ENCODE measurements at regions not wholly inside any gene's neighbourhood (a gene's known extent, or its start where the extent isn't known, plus 50 kb on each side); places are given as distances from the start of the nearest gene placed in this dataset.

- BruUV-seq (replicated peaks) = no TSS peak
- CTCF ChIA-PET = interaction anchor here (0.6 kb wide), 1 partner anchor 595 kb away, joined by 3 read pairs; no protein-coding TSS in a partner anchor
- H3K9me3 Mint-ChIP-seq (ENCODE audit: low read depth, unreplicated experiment) = peaks cover 3% of the 10 kb centered on the region
- peaks cover 14% of the 10 kb centered on the region for H3K4me1 Mint-ChIP-seq (ENCODE audit: low read depth, unreplicated experiment)
- H3K4me3 Mint-ChIP-seq (ENCODE audit: low read depth, unreplicated experiment) = no peak overlapping the region
- no peak overlapping the region for H3K27ac Mint-ChIP-seq (ENCODE audit: unreplicated experiment)
- H3K27me3 Mint-ChIP-seq (ENCODE audit: unreplicated experiment) = no peaks in the 10 kb centered on the region
- intact Hi-C loops (cut with micrococcal nuclease; ENCODE audit: unreplicated experiment) = no loop called here
- DNase-seq = no peak
- TF ChIP-seq, protein P1, sequence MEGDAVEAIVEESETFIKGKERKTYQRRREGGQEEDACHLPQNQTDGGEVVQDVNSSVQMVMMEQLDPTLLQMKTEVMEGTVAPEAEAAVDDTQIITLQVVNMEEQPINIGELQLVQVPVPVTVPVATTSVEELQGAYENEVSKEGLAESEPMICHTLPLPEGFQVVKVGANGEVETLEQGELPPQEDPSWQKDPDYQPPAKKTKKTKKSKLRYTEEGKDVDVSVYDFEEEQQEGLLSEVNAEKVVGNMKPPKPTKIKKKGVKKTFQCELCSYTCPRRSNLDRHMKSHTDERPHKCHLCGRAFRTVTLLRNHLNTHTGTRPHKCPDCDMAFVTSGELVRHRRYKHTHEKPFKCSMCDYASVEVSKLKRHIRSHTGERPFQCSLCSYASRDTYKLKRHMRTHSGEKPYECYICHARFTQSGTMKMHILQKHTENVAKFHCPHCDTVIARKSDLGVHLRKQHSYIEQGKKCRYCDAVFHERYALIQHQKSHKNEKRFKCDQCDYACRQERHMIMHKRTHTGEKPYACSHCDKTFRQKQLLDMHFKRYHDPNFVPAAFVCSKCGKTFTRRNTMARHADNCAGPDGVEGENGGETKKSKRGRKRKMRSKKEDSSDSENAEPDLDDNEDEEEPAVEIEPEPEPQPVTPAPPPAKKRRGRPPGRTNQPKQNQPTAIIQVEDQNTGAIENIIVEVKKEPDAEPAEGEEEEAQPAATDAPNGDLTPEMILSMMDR (IDR thresholded peaks at IDR 0.05; ENCODE audit: unreplicated experiment) = no peak
- no peaks in the 10 kb centered on the region for H3K36me3 Mint-ChIP-seq (ENCODE audit: insufficient read depth, unreplicated experiment)
These were observed 460.9 kb downstream of the RMST start for GRCh38 chr12:97923546-97923945.

DNA sequence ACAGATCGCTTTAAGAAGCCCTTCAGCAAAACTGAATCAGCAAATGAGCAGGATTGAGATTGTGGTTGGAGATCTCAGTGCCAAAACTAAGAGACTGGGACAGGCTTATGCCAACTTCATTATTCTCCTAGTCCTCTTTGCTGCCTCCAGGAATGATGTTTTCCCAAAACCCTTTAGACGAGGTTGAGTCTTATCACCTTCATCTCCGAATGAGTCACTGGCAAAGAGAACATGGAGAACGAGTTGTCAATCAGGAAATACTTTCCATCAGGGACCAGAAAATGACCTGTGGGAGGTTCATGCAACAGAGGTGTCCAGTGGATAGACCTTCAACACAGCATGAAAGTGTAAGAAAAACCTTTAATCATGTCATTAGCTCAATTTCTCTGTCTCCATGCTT lies 461.5 kb downstream of the RMST start:
- Mint-ChIP-seq H3K36me3 (ENCODE audit: insufficient read depth, unreplicated experiment) (no peaks in the 10 kb centered on the region), H3K27me3 (ENCODE audit: unreplicated experiment) (no peaks in the 10 kb centered on the region), H3K4me1 (ENCODE audit: low read depth, unreplicated experiment) (peaks cover 14% of the 10 kb centered on the region), H3K9me3 (ENCODE audit: low read depth, unreplicated experiment) (peaks cover 3% of the 10 kb centered on the region), H3K27ac (ENCODE audit: unreplicated experiment) (no peak overlapping the region), H3K4me3 (ENCODE audit: low read depth, unreplicated experiment) (no peak overlapping the region)
- CTCF ChIA-PET = no interaction called here
- TF ChIP-seq, protein P1 (IDR thresholded peaks at IDR 0.05; ENCODE audit: unreplicated experiment) = no peak
- intact Hi-C loops (cut with micrococcal nuclease; ENCODE audit: unreplicated experiment) = no loop called here
- BruUV-seq (replicated peaks) = no TSS peak
- DNase-seq = no peak

DNA sequence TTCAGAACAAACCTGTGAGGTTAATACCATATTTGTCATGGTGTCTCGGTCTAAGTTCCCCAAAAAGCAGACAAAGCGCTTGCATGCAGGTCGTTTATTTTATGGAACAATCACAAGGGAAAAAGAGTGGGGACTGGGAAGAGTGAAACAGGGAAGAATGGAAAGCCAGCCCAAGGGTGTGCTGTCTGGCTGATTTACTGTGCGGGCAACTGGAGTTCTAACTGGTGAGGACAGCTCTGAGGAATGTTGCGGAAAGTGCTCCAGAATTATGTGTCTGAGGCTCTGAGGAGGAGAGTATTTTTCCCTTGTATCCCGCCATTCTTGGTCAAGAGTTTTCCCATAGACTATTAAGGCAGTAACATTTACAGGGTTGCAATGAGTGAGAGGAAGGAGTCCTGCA lies 465.4 kb downstream of the RMST start:
- H3K4me3 Mint-ChIP-seq (ENCODE audit: low read depth, unreplicated experiment) = no peak overlapping the region
- TF ChIP-seq, protein P1 (IDR thresholded peaks at IDR 0.05; ENCODE audit: unreplicated experiment) = no peak
- H3K4me1 Mint-ChIP-seq (ENCODE audit: low read depth, unreplicated experiment) = no peaks in the 10 kb centered on the region
- BruUV-seq (replicated peaks) = no TSS peak
- H3K27ac Mint-ChIP-seq (ENCODE audit: unreplicated experiment) = no peak overlapping the region
- H3K27me3 Mint-ChIP-seq (ENCODE audit: unreplicated experiment) = no peaks in the 10 kb centered on the region
- CTCF ChIA-PET = no interaction called here
- H3K9me3 Mint-ChIP-seq (ENCODE audit: low read depth, unreplicated experiment) = no peaks in the 10 kb centered on the region
- H3K36me3 Mint-ChIP-seq (ENCODE audit: insufficient read depth, unreplicated experiment) = no peaks in the 10 kb centered on the region
- intact Hi-C loops (cut with micrococcal nuclease; ENCODE audit: unreplicated experiment) = no loop called here
- no peak for DNase-seq

GRCh38 chr12:97936165-97936564 lies 473.6 kb downstream of the RMST start:
- intact Hi-C loops (cut with micrococcal nuclease; ENCODE audit: unreplicated experiment) = loop anchor here (5.0 kb wide), 1 partner anchor 169 kb away; no protein-coding TSS in a partner anchor
- BruUV-seq (replicated peaks) = no TSS peak
- peaks cover 9% of the 10 kb centered on the region for H3K9me3 Mint-ChIP-seq (ENCODE audit: low read depth, unreplicated experiment)
- CTCF ChIA-PET = interaction anchor here (0.6 to 1.0 kb wide), 3 partner anchors 14 to 787 kb away, joined by 3 to 5 read pairs (median 3); no protein-coding TSS in a partner anchor
- TF ChIP-seq, protein P1 (IDR thresholded peaks at IDR 0.05; ENCODE audit: unreplicated experiment) = no peak
- peaks cover 63% of the 10 kb centered on the region for H3K4me1 Mint-ChIP-seq (ENCODE audit: low read depth, unreplicated experiment)
- peak overlapping the region; percentile 97 for H3K27ac Mint-ChIP-seq (ENCODE audit: unreplicated experiment)
- peaks cover 6% of the 10 kb centered on the region for H3K36me3 Mint-ChIP-seq (ENCODE audit: insufficient read depth, unreplicated experiment)
- H3K27me3 Mint-ChIP-seq (ENCODE audit: unreplicated experiment) = no peaks in the 10 kb centered on the region
- peak overlapping the region; percentile 44 for H3K4me3 Mint-ChIP-seq (ENCODE audit: low read depth, unreplicated experiment)
- DNase-seq = peak; percentile 45
